Naive B cell (primary cell): ENCODE measurements at regions not wholly inside any gene's neighbourhood (a gene's known extent, or its start where the extent isn't known, plus 50 kb on each side); places are given as distances from the start of the nearest gene placed in this dataset.
"Not testable (repeated sequence)": the region's sequence is repeated elsewhere in the genome, so short reads cannot be mapped to it uniquely, and the experiment has no call there.

Experiments
- ATAC-seq, 2 donors: fragments of 150-1000 bp; cut with Tn5 transposase; 2 replicates each; pipeline ENCODE4 v1.10.0; 2021; ENCODE audit warnings: low read depth in 2 of 2, mild to moderate bottlenecking in 2 of 2, moderate library complexity in 2 of 2
- DNase-seq: peaks from one replicate; pipeline ENCODE4 v3.0.0; 2022
- H3K27ac Mint-ChIP-seq, 6 donors: one replicate each; pipeline ENCODE4 v1.8.0; 2020 to 2022; ENCODE audit warnings: mild to moderate bottlenecking in 6 of 6, mixed read lengths in 6 of 6, moderate library complexity in 5 of 6, inconsistent platforms in 2 of 6
- H3K27me3 Mint-ChIP-seq, 3 donors: one replicate each; pipeline ENCODE4 v1.8.0; 2021 to 2022; ENCODE audit warnings: mixed read lengths in 3 of 3, mild to moderate bottlenecking in 1 of 3
- H3K36me3 Mint-ChIP-seq, 2 donors: one replicate each; pipeline ENCODE4 v1.8.0; 2020 to 2022; ENCODE audit warnings: mixed read lengths in 2 of 2, inconsistent platforms in 1 of 2, mild to moderate bottlenecking in 1 of 2
- H3K4me1 Mint-ChIP-seq, 3 donors: one replicate each; pipeline ENCODE4 v1.8.0; 2020 to 2022; ENCODE audit warnings: mixed read lengths in 3 of 3, inconsistent platforms in 1 of 3, mild to moderate bottlenecking in 1 of 3, moderate library complexity in 1 of 3
- H3K4me3 Mint-ChIP-seq, 8 donors: one replicate each; pipeline ENCODE4 v1.8.0; 2020 to 2022; ENCODE audit warnings: mild to moderate bottlenecking in 8 of 8, mixed read lengths in 8 of 8, moderate library complexity in 8 of 8, inconsistent platforms in 2 of 8
- H3K9me3 Mint-ChIP-seq, 7 donors: one replicate each; pipeline ENCODE4 v1.8.0; 2020 to 2022; ENCODE audit warnings: mixed read lengths in 7 of 7, mild to moderate bottlenecking in 5 of 7, inconsistent platforms in 2 of 7, moderate library complexity in 1 of 7

DNA sequence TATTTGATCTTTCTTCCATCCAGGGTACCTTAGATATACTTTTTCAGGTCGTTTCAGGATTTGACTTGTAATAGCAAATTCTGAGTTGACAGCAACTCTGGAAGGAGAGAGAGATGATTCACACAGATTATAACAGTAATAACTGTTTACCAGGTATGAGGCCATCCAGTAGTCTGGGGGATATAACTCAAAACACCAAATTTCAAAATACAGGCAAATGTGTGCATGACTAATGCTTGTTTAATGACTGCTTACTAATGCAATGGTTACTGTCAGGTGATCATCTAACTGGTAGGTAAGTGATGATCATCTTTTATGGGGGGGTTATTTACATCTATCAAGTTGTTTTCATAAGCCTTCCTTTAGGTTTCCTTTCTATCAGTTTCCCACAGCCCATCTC, 412.3 kb downstream of the MAT2B start:
- ATAC-seq = no peak

DNA sequence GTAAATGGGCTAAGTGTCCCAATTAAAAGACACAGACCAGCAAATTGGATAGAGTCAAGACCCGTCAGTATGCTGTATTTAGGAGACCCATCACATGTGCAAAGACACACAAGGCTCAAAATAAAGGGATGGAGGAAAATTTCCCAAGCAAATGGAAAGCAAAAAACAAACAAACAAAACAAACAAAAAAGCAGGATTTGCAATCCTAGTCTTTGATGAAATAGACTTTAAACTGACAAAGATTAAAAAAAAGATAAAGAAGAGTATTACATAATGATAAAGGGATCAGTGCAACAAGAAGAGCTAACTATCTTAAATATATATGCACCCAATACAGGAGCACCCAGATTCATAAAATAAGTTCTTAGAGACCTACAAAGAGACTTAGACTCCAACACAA, 429.6 kb downstream of the MAT2B start:
- ATAC-seq, H3K4me3 Mint-ChIP-seq, DNase-seq, H3K27ac Mint-ChIP-seq: not testable (repeated sequence)
- peaks cover 0 to 15% of the 10 kb centered on the region in 2 donors for H3K36me3 Mint-ChIP-seq
- peaks cover 0 to 12% (median 3%) of the 10 kb centered on the region in 3 donors for H3K27me3 Mint-ChIP-seq
- H3K4me1 Mint-ChIP-seq = peaks cover 0 to 11% (median 3%) of the 10 kb centered on the region in 3 donors
- H3K9me3 Mint-ChIP-seq = peaks cover 3 to 25% (median 12%) of the 10 kb centered on the region in 7 donors

More for the DNA sequence above, 412.3 kb downstream of the MAT2B start:
- no peaks in the 10 kb centered on the region for H3K27me3 Mint-ChIP-seq
- H3K36me3 Mint-ChIP-seq = peaks cover 6 to 41% of the 10 kb centered on the region in 2 donors
- no peak for DNase-seq
- peaks cover 14 to 56% (median 42%) of the 10 kb centered on the region in 7 donors for H3K9me3 Mint-ChIP-seq
- peak overlapping the region in 5 of 8 donors; percentile 53 to 92 (median 84) for H3K4me3 Mint-ChIP-seq
- H3K27ac Mint-ChIP-seq = peak overlapping the region; percentile 100
- H3K4me1 Mint-ChIP-seq = peaks cover 58 to 75% (median 73%) of the 10 kb centered on the region in 3 donors

DNA sequence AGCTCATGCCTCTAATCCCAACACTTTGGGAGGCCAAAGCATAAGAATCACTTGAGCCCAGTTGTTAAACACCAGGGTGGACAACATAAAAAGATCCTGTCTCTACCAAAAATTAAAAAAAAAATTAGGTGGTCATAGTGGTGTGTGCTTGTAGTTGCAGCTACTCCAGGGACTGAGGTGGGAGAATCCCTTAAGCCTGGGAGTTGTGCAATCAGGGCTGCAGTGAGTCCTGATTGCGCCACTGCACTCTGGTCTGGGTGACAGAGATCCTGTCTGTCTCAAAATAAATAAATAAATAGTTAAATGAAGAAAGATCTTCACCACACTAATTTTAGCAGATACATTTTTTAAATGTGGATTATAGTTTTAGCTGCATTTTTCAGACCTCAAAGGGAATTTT, 433.2 kb downstream of the MAT2B start:
- no peak overlapping the region for H3K4me3 Mint-ChIP-seq
- peaks cover 0 to 7% of the 10 kb centered on the region in 2 donors for H3K36me3 Mint-ChIP-seq
- H3K4me1 Mint-ChIP-seq = peaks cover 15 to 26% (median 20%) of the 10 kb centered on the region in 3 donors
- H3K27me3 Mint-ChIP-seq = peaks cover 0 to 8% (median 0%) of the 10 kb centered on the region in 3 donors
- H3K9me3 Mint-ChIP-seq = peaks cover 3 to 22% (median 12%) of the 10 kb centered on the region in 7 donors
- H3K27ac Mint-ChIP-seq = no peak overlapping the region
- ATAC-seq (no peak), DNase-seq (no peak)

DNA sequence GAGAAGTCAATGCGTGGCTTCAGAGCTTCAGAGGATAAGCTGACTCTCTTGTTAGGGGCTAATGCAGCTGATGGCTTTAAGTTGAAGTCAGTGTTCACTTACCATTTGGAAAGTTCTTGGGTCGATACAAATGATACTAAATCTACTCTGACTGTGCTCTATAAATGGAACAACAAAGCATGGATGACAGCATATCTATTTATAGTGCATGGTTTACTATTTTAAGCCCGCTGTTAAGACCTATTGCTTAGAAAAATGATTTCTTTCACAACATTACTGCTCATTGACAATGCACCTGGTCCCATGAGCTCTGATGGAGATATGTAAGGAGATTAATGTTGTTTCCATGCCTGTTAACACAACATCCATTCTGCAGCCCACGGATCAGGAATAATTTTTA, 435.7 kb downstream of the MAT2B start:
- H3K27me3 Mint-ChIP-seq = no peaks in the 10 kb centered on the region
- peaks cover 22 to 32% (median 24%) of the 10 kb centered on the region in 3 donors for H3K4me1 Mint-ChIP-seq
- H3K27ac Mint-ChIP-seq = no peak overlapping the region
- ATAC-seq (no peak), DNase-seq (no peak)
- H3K36me3 Mint-ChIP-seq = no peaks in the 10 kb centered on the region
- H3K4me3 Mint-ChIP-seq = peak overlapping the region in 1 of 8 donors; percentile 24
- peaks cover 0 to 2% (median 0%) of the 10 kb centered on the region in 7 donors for H3K9me3 Mint-ChIP-seq

DNA sequence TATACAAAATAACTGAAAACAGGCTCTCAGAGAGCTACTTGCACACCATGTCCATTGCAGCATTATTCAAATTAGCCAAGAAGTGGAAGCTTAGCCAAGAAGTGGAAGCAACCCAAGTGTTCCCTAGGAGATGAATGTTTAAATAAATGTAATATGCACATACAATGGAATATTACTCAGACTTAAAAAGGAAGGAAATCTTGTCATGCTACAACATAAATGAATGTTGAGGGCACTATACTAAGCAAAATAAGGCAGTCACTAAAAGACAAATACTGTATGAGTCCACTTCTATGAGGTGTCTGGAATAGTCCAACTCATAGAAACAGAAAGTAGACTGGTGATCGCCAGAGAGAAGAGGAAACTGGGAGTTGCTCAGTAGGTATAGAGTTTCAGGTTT, 438.1 kb downstream of the MAT2B start:
- Mint-ChIP-seq H3K4me1 (peaks cover 27 to 32% (median 27%) of the 10 kb centered on the region in 3 donors), H3K36me3 (no peaks in the 10 kb centered on the region), H3K9me3 (peaks cover 0 to 1% (median 0%) of the 10 kb centered on the region in 7 donors), H3K27ac (no peak overlapping the region), H3K27me3 (no peaks in the 10 kb centered on the region), H3K4me3 (no peak overlapping the region)
- DNase-seq = no peak
- peak; percentile 48 to 50 for ATAC-seq

DNA sequence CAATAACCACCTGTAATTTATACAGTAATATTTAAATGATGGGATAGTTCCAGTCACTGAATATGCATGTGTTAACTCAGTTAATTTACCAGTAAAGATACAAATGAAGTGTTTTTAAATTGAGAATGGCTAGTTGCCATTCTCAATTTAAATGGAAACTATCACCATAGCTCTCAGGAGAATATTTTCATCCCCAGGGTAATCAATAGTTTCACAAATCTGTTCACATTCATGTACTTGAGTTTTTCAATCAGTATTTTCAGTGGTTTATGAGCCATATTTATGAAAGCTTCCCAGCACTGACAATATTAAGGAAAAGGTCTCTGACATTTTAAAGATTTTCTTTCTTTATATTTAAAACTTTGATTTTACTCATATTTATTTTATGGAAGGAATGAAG, 439.3 kb downstream of the MAT2B start:
- DNase-seq (no peak), ATAC-seq (no peak)
- Mint-ChIP-seq H3K4me1 (peaks cover 27 to 32% (median 29%) of the 10 kb centered on the region in 3 donors), H3K27ac (peak overlapping the region in 1 of 6 donors; percentile 64), H3K27me3 (no peaks in the 10 kb centered on the region), H3K9me3 (peaks cover 0 to 1% (median 0%) of the 10 kb centered on the region in 7 donors), H3K4me3 (no peak overlapping the region), H3K36me3 (no peaks in the 10 kb centered on the region)

DNA sequence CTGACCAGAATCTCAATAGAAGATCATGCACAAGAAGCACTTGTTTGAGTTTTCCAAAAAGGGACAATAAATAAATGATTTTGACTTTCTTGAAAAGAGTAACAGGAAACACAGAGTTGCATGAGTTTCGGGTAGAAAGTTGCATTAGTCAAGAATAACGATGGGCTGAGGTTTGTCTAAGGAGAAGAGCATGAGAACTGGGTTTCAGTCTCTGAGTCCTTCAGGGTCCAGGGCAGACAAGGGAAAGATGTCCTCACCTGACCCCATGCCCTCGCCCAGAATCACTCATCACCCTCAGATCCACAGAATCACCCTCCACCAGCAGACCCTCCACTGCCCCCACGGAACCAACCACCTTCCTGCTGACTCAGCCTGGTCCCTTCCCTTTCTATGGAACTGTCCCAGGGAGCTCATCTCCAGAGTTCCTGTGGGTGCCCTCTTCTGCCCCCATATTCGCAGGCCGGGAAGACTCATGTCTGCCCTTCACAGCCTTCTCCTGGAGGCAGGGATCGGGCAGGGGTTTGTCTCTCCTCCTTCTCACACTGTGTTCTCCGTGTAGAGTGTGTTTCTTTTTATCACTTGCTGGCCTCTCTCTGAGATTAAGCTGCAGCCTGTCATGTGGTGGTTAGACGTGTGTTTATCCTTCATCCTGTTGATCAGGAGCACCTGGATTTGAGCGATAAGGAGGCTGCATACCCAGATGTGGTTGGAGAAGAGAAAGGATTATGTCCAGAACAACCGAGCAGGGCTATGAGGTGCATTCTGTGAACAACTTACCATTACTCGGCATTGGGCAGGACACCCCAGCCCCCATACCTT, 442.6 kb downstream of the MAT2B start:
- Mint-ChIP-seq H3K27me3 (no peaks in the 10 kb centered on the region), H3K9me3 (no peaks in the 10 kb centered on the region), H3K36me3 (no peaks in the 10 kb centered on the region), H3K4me1 (peaks cover 12 to 27% (median 18%) of the 10 kb centered on the region in 3 donors), H3K4me3 (no peak overlapping the region), H3K27ac (peak overlapping the region in 1 of 6 donors; percentile 20)
- DNase-seq = no peak
- ATAC-seq = no peak

DNA sequence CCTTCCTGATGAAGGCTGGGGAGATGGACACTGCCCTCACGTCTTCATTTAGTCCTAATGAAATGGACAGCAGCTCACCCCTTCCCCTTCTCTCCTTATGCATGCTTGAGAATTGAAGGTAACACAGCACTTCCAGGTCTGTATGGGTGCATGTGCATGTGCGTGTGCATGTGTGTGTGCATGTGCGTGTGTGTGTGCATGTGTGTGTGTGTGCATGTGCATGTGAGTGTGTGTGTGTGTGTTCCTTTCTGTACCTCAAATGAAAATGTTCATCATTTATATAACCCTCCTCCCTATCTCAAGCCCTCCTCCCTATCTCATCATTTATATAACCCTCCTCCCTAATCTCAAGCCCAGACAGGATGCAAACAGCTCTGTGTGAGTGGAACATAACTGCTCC, 444.8 kb downstream of the MAT2B start:
- H3K4me1 Mint-ChIP-seq = peaks cover 6 to 14% (median 10%) of the 10 kb centered on the region in 3 donors
- no peak overlapping the region for H3K4me3 Mint-ChIP-seq
- no peak for DNase-seq
- no peak for ATAC-seq
- H3K27me3 Mint-ChIP-seq = no peaks in the 10 kb centered on the region
- peak overlapping the region in 1 of 6 donors; percentile 50 for H3K27ac Mint-ChIP-seq
- no peaks in the 10 kb centered on the region for H3K36me3 Mint-ChIP-seq
- H3K9me3 Mint-ChIP-seq = no peaks in the 10 kb centered on the region

DNA sequence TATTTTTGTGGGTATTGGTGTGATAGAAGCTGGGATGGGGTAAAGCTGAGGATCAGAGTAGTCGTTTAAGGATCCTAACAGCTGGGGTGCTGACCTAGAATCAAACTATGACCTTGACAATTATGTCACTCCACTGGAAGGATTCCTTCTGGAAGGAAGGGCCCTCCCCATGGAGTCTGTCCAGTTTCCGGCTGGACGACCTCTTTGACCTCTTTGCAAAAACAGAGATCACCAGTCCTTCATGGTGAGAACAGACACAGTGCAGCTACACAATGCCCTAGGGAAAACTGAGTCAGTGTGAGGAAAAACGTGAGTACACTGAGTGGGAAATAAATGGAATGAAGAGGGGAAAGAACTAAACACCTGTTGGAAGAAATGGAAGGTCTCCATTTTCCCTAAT, 445.6 kb downstream of the MAT2B start:
- ATAC-seq (no peak), DNase-seq (no peak)
- H3K4me1 Mint-ChIP-seq = peaks cover 7 to 10% (median 8%) of the 10 kb centered on the region in 3 donors
- H3K27ac Mint-ChIP-seq = peak overlapping the region in 2 of 6 donors; percentile 57 to 63
- H3K36me3 Mint-ChIP-seq = no peaks in the 10 kb centered on the region
- H3K4me3 Mint-ChIP-seq = no peak overlapping the region
- no peaks in the 10 kb centered on the region for H3K27me3 Mint-ChIP-seq
- no peaks in the 10 kb centered on the region for H3K9me3 Mint-ChIP-seq

DNA sequence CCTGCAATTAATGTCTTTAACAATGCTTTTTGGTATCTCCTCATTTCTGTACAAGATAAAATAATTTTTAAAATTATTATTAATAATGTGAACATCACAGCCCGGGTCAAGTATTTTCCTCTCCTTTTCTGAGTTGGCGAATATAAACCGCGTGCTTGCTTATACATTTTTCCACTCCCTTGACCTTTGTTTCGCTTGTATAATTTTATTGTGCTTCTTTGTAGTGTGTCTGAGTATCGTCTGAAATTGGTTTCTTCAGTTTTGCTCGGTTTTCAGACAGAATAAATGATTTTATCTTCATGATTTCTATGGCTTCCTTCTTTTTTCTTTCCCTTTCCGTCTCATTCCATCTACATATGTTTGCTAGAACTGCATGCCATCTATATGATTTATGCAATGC, 448.5 kb downstream of the MAT2B start:
- peaks cover 0 to 2% (median 0%) of the 10 kb centered on the region in 7 donors for H3K9me3 Mint-ChIP-seq
- no peaks in the 10 kb centered on the region for H3K36me3 Mint-ChIP-seq
- peaks cover 7 to 22% (median 9%) of the 10 kb centered on the region in 3 donors for H3K4me1 Mint-ChIP-seq

DNA sequence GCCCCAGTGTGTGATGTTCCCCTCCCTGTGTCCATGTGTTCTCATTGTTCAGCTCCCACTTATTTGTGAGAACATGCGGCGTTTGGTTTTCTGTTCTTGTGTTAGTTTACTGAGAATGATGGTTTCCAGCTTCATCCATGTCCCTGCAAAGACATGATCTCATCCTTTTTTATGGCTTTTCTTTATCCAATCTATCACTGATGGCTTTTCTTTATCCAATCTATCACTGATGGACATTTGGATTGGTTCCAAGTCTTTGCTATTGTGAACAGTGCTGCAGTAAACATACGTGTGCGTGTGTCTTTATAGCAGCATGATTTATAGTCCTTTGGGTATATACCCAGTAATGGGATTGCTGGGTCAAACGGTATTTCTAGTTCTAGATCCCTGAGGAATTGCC, 455.8 kb downstream of the MAT2B start:
- not testable (repeated sequence) for ATAC-seq, H3K27ac Mint-ChIP-seq, H3K36me3 Mint-ChIP-seq, H3K4me3 Mint-ChIP-seq, DNase-seq, H3K9me3 Mint-ChIP-seq, H3K27me3 Mint-ChIP-seq
- peaks cover 4 to 11% (median 6%) of the 10 kb centered on the region in 3 donors for H3K4me1 Mint-ChIP-seq

More for the DNA sequence above, 448.5 kb downstream of the MAT2B start:
- peak overlapping the region in 1 of 6 donors; percentile 10 for H3K27ac Mint-ChIP-seq
- no peak overlapping the region for H3K4me3 Mint-ChIP-seq
- DNase-seq = no peak
- H3K27me3 Mint-ChIP-seq = no peaks in the 10 kb centered on the region
- no peak for ATAC-seq

DNA sequence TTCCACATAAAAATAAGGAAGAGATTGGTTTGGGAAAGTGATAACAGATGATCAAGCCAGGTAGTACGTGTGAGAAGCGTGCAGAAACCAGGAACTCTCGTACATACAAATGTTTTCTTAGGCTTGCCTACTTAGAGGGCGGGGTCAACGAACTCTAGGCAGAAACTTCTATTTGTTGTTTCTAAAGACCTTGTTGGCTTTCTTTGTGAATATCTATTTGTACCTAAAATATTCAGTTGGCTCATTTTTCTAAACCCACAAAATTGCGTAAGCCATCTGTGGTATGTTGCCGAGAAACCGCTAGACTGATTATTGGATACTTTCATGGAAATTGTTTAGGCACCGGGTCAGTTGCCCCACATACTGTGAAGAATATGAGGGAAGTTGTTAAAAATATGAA, 458.5 kb downstream of the MAT2B start:
- Mint-ChIP-seq H3K36me3 (no peaks in the 10 kb centered on the region), H3K9me3 (peaks cover 0 to 4% (median 0%) of the 10 kb centered on the region in 7 donors), H3K27ac (no peak overlapping the region), H3K27me3 (peaks cover 0 to 10% (median 3%) of the 10 kb centered on the region in 3 donors), H3K4me1 (peaks cover 0 to 7% (median 0%) of the 10 kb centered on the region in 3 donors), H3K4me3 (no peak overlapping the region)
- no peak for ATAC-seq
- no peak for DNase-seq

DNA sequence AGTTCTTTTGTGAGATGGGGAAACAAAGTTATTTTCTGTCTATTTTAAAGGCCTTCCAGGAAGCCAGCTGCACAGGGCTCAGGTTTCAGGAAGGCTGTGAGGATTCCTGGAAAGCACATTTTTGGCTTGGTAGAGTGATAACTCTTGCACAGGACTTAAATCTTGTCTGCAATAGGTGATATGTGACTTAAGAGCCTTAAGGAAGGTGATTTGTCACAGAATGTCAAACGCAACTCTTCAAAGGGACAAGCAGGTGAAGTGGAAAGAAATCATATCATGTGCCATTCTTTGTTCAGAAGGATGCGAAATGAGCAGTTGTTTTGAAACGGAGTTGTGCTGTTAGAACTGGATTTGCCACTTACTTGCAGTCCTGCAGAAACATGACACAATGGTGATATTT, 459.3 kb downstream of the MAT2B start:
- peaks cover 0 to 4% (median 0%) of the 10 kb centered on the region in 7 donors for H3K9me3 Mint-ChIP-seq
- H3K4me1 Mint-ChIP-seq = peaks cover 0 to 7% (median 0%) of the 10 kb centered on the region in 3 donors
- H3K27ac Mint-ChIP-seq = no peak overlapping the region
- DNase-seq (no peak), ATAC-seq (no peak)
- H3K4me3 Mint-ChIP-seq = no peak overlapping the region
- H3K27me3 Mint-ChIP-seq = peaks cover 0 to 10% (median 3%) of the 10 kb centered on the region in 3 donors
- H3K36me3 Mint-ChIP-seq = no peaks in the 10 kb centered on the region

DNA sequence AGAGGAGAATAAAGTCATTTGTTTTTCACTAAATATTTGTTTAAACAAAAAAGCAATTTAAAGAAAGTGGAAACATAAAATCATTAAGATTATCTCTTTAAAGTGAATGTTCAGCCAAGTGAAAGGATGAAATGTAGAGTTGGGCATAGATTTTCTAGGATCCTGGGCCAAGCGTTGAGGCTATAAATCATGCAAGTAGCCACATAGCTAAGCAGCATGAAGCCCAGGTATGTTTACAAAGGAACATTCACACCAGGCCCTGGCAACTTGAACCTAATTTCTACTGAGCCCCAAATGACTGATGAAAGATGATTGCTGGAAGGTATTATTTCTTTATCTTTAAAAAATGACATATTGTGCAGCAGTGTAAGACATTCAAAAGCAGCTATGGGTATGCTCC, 461.8 kb downstream of the MAT2B start:
- peaks cover 0 to 7% (median 0%) of the 10 kb centered on the region in 3 donors for H3K4me1 Mint-ChIP-seq
- ATAC-seq = no peak
- no peaks in the 10 kb centered on the region for H3K27me3 Mint-ChIP-seq
- peaks cover 0 to 4% of the 10 kb centered on the region in 2 donors for H3K36me3 Mint-ChIP-seq
- peak overlapping the region in 1 of 6 donors; percentile 21 for H3K27ac Mint-ChIP-seq
- peaks cover 0 to 2% (median 0%) of the 10 kb centered on the region in 7 donors for H3K9me3 Mint-ChIP-seq
- no peak overlapping the region for H3K4me3 Mint-ChIP-seq
- DNase-seq = no peak
